GM18873 (cell line): ENCODE measurements at regions not wholly inside any gene's neighbourhood (a gene's known extent, or its start where the extent isn't known, plus 50 kb on each side); places are given as distances from the start of the nearest gene placed in this dataset.

Source experiments
- ATAC-seq: cut with Tn5 transposase; IDR thresholded peaks from one replicate; pipeline ENCODE4 v1.9.1; 2021; ENCODE audit warnings: mild to moderate bottlenecking, moderate library complexity, moderate number of reproducible peaks; ENCODE audit not compliant: unreplicated experiment, low FRiP score

DNA sequence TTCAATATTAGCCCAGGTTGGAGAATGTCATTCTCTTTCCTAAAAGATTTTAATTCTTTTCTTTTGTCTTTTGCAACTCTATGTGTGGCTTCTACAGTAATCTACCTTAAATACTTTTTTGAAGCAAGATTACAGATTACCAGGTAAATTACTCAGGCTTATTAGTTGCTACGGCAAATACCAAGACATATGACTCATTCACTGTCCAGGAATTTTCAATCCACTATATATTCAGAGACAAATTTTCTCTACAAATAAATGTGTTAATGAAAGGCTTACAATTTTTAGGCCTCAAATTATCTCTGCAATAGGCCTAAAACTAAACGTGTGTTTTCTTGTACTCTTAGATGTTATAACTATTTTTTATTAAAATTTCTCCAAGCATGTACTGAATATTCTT is 631.3 kb downstream of the DIAPH3 start:
- no peak for ATAC-seq

DNA sequence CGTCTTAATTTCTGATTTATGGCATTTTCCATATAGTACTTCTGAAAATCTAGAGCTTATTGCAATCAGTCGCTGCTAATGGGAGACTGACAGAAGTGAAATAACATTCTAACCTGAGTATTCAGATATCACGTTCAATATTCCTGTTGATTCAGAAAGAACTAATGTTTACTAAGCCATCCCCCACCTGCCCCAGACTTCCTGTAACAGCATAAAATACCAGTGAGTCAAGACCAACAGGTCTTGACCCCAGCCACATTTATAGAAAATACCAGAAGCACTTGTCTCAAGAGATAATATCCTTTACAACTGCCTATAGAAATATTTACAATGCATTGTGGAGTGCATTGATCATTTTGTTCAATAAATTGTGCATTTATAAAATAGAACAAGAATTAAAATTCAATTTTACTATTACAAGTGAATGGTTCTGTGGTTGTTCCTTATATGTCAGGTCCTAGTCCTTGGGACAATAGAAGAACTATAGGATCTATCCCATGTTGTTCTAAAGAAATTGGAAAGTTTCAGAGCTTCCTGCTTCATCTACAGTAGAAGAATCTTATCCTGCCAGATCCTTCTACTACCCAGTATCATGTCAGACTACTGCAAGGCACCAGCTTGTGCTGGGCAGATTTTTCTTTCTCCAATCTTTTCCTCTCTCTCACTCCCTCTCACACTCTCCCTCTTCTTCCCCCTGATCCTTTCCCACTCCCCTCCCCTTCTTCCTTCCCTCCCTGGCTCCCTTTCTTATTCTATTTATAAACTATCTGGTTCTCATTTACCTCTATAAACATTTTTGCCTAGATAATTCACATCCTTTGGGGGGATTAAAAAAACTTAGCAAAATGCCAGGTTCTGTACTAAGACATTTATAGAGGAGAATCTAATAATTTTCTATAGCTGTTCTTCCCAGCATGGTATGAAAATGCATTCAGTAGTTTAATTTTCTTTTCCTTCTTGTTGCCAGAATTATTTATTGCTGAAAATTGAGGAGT is 629.9 kb downstream of the DIAPH3 start:
- ATAC-seq: no peak

DNA sequence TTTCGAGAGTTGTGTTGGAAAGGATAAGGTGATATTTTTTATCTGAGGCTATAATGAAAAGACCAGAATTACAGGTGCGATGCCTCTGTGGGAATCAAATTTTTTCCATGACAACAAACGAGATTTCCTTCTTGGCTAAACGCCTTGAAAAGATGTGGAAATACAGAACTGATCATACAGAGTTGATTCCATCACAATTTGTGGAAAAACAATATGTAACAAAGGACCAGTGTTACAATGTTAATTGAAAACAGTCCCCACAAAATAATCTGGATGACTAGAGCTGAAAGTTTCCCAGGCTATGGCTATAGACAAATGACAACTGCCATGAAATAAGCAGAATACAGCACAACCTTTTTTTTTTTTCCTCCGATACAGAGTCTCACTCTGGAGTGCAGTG is 628.9 kb downstream of the DIAPH3 start:
- ATAC-seq: no peak

DNA sequence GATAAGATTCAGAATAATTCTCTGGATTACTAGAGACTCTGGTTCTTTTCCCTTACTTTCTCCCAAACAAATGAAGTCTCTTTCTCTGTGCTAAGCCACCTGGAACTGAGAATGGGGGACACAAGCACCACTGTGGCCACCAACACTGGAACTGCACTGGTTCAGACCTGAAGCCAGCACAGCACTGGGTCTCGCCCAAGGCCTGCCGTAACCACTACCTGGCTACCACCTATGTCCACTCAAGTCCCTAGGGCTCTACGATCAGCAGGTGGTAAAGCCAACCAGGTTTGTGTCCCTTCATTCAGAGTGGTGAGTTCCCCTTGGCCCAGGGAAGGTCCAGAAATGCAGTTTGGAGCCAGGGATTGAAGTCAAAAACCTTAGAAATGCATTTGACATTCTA is 626.2 kb downstream of the DIAPH3 start:
- ATAC-seq: no peak

DNA sequence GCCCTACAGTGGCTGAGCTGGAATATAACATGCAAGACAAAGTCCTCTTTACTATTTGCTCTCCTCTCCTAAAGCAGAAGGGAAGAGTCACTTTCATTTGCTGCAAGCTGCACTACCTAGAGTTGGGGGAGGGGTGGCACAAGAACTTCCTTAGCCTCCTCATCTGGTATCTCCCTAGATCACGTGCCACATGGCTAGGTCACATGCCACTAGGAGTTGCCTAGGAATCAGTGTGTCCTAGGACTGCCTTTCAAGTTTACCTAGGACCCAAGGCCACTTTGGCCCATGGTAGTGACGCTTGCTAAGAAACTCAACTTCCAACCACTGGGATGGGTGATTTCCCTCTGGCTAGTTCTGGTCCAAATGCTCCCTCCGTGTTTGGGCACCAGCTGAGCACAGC is 625.2 kb downstream of the DIAPH3 start:
- no peak for ATAC-seq

DNA sequence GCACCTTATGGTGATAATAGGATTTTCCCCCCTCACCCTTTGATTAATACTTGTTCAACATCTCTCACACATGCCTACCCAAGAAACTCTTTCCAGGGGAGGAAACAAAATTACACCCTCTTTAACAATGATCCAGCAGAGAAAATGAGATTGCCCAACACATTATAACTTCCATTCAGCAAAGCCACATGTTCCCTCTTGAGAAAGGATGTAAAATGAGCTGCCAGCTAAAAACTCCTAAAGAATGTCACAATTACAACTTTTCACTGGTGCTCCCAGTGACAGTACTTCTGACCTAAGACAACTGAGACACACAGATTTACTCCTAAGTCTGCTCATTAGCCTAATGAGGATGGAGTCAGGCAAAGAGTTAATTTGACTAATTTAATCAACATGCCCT is 621.4 kb downstream of the DIAPH3 start:
- ATAC-seq: no peak

DNA sequence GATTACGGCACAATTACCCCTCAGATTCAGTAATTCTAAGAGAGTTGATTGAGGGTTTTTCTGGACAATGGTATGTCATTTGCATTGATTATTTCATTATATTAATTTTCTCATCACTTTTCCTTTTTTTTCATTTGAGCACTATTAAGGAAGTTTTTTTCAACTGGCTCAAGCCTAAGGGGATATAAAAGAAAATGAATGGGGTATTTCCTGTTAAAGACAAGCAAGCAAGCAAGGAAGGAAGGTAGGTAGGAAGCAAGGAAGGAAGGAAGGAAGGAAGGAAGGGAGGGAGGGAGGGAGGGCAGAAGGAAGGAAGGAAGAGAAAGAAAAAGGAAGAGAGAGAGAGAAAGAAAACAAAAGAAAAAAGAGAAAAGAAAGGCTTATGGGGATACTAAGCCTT is 620.3 kb downstream of the DIAPH3 start:
- no peak for ATAC-seq

DNA sequence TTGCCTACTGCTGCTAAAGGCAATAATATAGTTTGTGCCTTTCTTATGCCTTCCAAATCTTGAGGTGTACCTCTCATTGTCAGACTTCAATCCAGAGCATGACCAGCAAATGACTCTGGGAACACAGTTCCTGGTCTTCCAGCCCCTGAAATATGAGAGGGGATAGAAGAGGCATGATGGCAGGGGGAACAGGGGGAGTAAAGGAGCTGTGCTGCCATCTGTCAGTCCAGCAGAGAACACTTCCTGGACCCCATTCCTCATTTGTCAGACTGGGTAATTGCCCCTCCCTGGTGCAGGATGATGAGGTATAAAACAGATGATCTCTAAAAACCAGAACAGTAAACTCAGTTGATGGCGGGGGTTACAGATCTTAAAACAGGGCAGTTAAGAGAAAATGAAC is 618.7 kb downstream of the DIAPH3 start:
- ATAC-seq: no peak

DNA sequence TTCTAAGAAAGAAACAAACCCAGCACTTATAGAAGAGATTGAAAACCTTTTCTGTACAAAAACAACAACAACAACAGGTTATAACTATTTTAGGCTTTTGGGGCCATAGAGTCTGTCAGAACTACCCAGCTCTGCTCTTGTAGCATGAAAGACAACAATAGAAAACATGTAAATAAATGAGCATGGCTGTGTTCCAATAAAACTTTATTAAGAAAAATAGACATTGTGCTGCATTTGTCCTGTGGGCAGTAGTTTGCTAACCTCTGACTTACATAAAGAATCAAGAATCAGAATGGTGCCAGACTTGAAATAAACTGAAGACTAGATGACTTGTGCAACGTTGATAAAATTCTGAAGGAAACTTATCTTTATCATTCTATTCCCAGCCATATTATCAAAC is 617.5 kb downstream of the DIAPH3 start:
- no peak for ATAC-seq

DNA sequence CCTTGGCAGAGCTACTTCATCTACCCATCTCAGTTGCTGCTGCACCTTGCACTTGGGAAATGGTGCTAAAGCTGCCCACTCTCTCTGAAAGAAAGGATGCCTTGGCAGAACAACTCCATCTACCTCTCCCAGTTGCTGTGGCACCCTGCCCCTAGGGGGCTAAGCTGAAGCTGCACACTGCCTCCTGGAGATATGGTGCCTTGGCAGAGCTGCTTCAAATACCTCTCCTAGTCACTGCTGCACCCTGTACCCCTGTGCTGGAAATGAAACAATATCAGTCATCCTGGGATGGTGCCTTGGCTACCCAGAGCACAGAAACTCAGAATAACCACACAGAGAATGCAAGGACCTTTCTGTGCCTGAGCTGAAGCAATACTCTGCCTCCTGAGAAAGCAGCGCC is 615.8 kb downstream of the DIAPH3 start:
- ATAC-seq: no peak

DNA sequence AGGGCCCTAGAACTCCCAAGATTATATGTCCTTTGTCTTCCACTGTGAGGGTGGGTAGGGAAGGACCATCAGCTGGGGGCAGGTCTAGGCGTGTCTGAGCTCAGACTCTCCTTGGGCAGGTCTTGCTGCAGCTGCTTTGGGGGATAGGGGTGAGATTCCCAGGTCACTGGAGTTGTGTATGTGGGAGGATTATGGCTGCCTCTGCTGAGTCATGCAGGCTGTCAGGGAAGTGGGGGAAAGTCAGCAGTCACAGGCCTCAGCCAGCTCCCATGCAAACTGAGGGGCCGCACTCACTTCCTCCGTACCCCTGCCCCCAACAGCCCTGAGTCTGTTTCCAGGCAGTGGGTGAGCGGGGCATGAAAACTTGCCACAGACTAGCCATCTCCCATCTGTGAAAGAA is 600.8 kb downstream of the DIAPH3 start:
- no peak for ATAC-seq

DNA sequence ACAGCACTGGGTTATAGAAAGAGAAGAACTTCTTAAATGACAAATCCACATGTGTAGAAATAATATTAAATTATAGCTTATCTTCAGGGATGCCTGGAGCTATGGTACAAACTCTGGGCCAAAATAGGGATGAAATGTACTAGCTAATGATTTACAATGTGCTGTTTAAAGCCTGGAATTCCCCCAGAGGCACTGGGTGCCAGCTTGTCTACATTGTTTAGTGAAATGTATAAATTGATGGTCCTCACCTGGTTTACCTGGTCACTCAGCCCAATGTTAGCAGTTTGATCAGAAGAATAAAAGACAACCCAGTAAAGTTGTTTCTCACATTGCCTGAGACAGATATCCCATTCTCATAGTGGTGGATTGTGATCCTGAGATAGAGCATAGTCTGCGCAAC is 597.2 kb downstream of the DIAPH3 start:
- ATAC-seq: no peak

DNA sequence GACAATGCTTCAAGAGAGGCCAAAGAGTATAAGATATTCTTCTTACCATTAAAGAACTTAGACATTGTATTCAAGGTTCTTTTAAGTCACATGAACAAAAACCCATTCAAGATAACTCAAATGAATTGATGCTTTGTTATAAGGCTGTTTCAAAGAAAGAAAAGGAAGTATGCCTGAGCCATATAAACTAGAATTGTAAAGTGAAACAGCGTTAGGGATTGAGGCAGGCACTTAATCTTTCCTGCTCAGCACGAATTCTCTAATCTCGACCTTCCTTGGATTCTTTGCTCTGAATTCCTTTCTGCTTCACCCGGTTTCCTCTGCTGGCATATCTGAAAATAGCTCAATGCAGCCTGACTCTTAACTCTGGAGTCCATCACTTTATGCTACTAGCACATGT is 595.4 kb downstream of the DIAPH3 start:
- ATAC-seq: no peak

DNA sequence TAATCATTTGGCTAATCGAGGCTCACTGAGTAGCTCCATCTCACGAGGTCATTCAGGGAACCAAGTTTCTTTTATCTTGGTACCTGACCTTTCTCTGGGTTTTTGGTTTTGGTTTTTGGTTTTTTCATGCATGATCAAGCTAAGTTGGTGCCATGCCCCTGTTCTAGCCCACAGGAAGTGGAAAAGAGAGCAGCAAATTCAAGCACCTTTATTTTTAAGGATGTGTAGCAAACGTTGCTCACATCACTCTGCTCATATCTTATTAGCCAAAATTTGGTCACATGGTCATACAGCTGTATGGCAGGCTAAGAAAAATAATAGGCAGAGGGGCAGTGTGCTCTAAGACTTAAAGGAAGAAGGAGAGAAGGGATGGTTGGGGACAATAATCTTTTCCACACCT is 593.5 kb downstream of the DIAPH3 start:
- ATAC-seq: no peak

DNA sequence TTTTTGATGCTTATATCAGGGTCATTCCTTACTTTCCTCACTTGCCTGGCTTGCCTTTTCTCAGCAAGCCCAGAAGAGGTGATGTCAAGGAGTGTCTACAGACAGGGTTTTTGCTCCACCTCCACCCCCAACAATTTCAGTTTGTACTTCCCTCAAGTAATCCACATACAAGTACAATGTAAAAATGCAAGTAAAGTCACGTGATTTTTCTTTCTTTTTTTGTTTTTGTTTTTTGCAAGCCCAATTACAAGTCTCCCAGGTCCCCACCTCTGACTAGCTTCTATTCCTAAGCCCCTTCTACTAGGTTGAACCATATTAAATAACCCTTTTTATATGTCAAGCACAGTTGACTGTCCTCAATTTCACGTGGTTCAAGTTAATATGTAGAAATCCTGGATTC is 579.6 kb downstream of the DIAPH3 start:
- no peak for ATAC-seq

DNA sequence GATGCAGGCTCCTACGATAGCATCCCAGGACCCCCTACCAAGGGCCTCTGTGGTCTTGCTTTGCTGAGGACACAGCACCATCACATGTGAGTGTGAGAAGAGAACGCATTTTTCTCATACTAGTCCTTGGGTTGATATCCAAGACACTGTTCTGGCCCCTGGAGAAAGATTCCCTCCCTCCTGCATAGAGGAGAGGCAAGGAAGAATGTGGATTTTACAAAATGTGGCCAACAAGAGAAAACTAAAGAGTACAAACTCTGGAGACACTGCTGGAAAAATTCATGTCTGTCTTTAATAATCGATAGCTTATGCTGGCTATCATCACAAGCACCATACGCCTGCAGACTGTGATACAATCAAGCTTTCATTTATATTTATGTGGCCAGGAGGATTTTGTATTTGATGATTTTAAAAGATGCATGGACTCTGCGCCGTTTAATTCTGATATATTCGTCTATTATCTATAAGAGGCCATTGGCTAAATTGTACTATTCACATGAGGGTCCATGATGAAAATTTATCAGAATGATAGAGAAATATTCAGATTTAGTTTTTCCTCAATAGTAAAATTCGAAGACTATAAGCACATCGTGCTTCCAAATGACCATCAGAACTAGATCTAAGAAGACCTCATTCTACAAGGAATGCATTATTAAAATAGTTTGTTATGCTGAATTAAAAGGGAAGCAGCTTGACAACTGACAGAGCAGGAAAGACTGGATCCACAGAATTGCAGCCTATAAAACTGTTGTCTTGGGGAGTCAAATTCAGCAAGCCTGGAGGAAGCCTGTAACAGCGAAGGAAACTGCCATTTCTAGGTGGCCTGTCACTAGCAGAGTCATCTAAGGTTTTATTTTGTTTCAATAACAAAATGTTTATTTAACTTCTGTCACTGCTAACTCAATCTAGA is 578.7 kb downstream of the DIAPH3 start:
- no peak for ATAC-seq

DNA sequence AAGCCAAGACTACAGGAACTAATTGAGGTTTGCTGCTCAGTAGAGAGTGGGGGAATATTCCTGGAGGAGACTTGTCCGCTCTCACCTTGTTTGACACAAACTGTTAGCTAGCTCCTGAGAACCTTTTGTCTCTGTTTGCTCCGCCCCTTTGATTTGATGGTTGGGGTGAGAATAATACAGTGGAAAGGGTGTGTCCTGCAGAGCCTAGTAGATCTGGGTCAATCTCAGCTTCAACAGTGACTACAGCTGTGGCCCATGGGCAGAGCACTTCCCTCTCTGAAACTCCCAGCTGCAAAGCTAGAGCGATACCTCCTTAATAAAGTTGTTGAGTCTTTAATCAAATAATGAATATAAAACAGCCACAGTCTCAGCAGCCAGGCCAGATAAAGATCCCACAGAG is 576.7 kb downstream of the DIAPH3 start:
- ATAC-seq: no peak

DNA sequence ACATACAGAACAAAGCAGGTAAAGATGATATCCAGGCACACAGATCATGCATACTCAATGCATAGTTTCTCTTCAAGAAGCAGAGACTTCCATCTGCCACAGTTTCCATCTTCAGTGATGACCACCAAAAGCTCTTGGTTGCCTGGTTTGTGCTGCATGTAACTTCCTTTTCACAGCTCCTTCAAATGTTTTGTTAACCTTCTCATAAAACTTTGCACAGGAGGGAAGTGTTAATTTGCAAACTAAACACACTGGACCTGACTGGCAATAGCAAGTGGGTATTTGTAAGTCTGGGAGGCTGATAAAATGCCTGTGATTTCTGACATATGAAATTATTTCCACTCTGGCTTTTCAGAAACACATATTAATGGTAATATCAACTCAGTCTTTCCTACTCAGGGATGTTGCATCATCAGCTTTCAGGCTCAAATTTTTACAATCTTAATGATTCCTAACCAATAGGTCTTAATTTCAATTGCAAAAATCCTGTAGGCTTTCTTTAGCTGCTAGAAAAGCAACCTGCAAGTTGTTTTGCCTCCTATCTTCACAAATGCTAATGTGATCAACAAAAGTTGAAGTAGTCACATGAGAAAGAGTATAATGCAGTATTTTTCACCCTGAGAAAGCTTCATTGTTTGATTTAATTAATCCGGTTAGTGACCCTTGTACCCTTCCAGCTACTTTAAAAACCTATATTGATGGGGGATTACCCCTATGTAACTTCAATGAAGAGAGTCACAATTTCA is 575.6 kb downstream of the DIAPH3 start:
- ATAC-seq: no peak

DNA sequence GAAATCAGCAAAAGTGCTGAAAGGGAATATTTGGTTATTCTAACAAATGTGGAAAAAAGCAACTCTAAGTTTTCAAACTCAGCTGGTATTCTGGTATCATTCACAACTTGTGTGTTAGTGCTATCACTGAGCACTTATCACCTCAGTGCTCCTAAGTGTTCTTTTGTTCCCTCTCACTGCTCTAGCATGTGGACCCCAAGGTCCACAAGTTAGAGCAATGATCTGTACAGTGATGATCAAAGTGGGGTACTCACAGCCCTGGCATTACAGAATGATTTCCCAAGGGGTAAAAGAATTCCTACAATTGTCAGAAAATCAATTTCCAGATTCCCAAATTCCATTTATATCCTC is 575.0 kb downstream of the DIAPH3 start:
- no peak for ATAC-seq

DNA sequence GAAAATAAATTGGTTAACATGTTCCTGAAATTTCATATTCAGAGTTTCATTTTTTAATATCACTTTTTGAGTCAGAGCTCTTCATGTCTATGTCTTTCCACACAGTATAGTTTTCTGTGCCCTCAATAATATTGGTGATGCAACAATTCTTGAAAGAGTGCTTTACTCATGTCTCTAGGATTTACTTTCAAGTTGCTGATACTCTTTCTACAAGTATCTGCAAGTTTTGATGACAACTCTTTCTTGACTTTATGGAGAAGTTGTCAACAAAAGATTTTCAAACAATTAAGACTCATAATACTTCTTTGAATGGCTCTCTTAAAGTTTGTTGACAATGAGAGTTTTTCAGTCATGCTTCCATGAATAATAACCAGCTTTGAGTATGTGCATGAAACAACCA is 561.7 kb downstream of the DIAPH3 start:
- ATAC-seq: no peak

DNA sequence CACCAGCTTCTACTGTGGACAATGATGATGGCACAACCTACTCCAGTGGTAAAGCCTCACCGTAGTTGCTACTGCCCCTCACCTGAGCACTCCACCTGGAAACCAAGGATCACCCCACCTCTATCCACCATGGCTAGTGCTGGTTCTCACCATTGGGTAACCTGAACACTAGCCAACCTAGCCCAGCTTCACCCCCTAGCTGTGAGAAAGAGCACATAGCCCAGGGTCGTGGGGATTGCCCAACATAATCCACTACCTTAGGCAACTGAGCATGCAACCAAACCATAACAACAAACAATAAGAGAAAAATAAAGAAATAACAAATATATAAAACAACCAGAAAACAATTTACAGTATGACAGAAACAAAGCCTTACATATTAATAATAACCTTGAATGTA is 560.1 kb downstream of the DIAPH3 start:
- no peak for ATAC-seq
